ENCODE measurements at regions not wholly inside any gene's neighbourhood (a gene's known extent, or its start where the extent isn't known, plus 50 kb on each side); places are given as distances from the start of the nearest gene placed in this dataset.
A peak's percentile ranks its signal among the peaks of the same experiment; 100 is the strongest.
"Not testable (repeated sequence)": the region's sequence is repeated elsewhere in the genome, so short reads cannot be mapped to it uniquely, and the experiment has no call there.

- intact Hi-C loops (cut with DNase I); H3K9me3 ChIP-seq (ENCODE audit: control insufficient read depth, low read length); H3K4me3 ChIP-seq (ENCODE audit: low read length in 2 of 2); H3K27me3 ChIP-seq (ENCODE audit: control insufficient read depth in 1 of 2, insufficient read depth in 2 of 2, low read length in 1 of 2); H3K27ac ChIP-seq (ENCODE audit: low read depth in 1 of 2, low read length in 2 of 2); H3K36me3 ChIP-seq (ENCODE audit: control insufficient read depth in 1 of 2, insufficient read depth in 2 of 2, low read length in 1 of 2); ATAC-seq (ENCODE audit: low FRiP score); H3K4me1 ChIP-seq (ENCODE audit: control insufficient read depth in 1 of 2, insufficient read depth in 2 of 2, low read length in 2 of 2): not testable (repeated sequence)
- peak in 1 of 2 donors; percentile 26 for DNase-seq
- 91 to 93% methylated on average over 26 to 38 of the region's 38 CpGs for WGBS, 2 donors
Observed at GRCh38 chr5:19142713-19143414, 845.1 kb downstream of the CDH18 start.

DNA sequence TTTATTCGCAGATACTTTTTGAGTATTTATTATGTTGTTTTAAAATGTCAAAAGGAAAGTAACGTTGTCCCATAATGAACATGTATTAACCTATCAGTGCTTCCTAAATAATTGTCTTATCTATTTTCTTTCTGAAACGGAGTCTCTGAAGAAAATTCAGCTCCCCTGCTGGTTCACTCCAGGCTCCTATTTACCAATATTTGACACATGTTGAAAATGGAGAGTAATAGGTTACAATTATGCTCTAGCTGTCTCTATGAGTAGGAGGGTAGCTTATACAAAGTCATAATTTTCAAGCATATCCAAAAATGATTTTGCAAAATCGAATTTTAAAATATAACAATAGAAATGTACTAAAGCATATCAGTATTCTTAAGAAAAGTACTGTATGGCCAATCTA, 844.1 kb downstream of the CDH18 start:
- WGBS, 2 donors, result 59 to 62% methylated on average over 4 of the region's 4 CpGs
- intact Hi-C loops (cut with DNase I), result no loop called here

DNA sequence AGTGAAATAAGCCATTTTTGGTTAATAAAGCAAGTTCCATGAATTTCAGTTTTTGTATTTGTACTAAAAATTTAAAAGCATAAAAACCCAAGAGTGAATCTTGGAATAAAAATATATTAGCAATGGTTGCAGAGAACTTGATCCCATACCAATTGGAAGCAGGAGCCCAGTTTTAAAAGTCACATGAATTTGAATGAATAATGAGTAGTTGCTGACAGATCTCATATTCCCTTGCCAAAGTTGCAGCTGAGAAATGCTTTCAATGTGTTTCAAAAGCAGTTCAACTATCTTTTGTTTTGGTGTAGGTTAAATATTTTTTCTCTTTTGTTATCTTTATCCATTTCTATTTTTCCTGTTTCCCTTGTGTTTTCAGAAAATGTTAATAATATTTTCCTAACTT, 818.6 kb downstream of the CDH18 start:
- H3K27ac ChIP-seq (ENCODE audit: low read depth in 1 of 2, low read length in 2 of 2), result no peak overlapping the region
- no peak for ATAC-seq (ENCODE audit: low FRiP score)
- no peaks in the 10 kb centered on the region for H3K9me3 ChIP-seq (ENCODE audit: control insufficient read depth, low read length)
- H3K4me3 ChIP-seq (ENCODE audit: low read length in 2 of 2), result no peak overlapping the region
- H3K27me3 ChIP-seq (ENCODE audit: control insufficient read depth in 1 of 2, insufficient read depth in 2 of 2, low read length in 1 of 2), result no peaks in the 10 kb centered on the region
- H3K4me1 ChIP-seq (ENCODE audit: control insufficient read depth in 1 of 2, insufficient read depth in 2 of 2, low read length in 2 of 2), result no peaks in the 10 kb centered on the region
- intact Hi-C loops (cut with DNase I), result no loop called here
- H3K36me3 ChIP-seq (ENCODE audit: control insufficient read depth in 1 of 2, insufficient read depth in 2 of 2, low read length in 1 of 2), result no peaks in the 10 kb centered on the region
- no peak for DNase-seq

More for the DNA sequence above, 844.1 kb downstream of the CDH18 start:
- H3K36me3 ChIP-seq (ENCODE audit: control insufficient read depth in 1 of 2, insufficient read depth in 2 of 2, low read length in 1 of 2), result no peaks in the 10 kb centered on the region
- ATAC-seq (ENCODE audit: low FRiP score), result no peak
- no peak for DNase-seq
- H3K9me3 ChIP-seq (ENCODE audit: control insufficient read depth, low read length), result no peaks in the 10 kb centered on the region
- no peaks in the 10 kb centered on the region for H3K4me1 ChIP-seq (ENCODE audit: control insufficient read depth in 1 of 2, insufficient read depth in 2 of 2, low read length in 2 of 2)
- no peak overlapping the region for H3K4me3 ChIP-seq (ENCODE audit: low read length in 2 of 2)
- no peak overlapping the region for H3K27ac ChIP-seq (ENCODE audit: low read depth in 1 of 2, low read length in 2 of 2)
- H3K27me3 ChIP-seq (ENCODE audit: control insufficient read depth in 1 of 2, insufficient read depth in 2 of 2, low read length in 1 of 2), result no peaks in the 10 kb centered on the region

GRCh38 chr5:19172926-19173470, 815.0 kb downstream of the CDH18 start:
- Histone ChIP-seq H3K36me3 (ENCODE audit: control insufficient read depth in 1 of 2, insufficient read depth in 2 of 2, low read length in 1 of 2) (no peaks in the 10 kb centered on the region), H3K4me1 (ENCODE audit: control insufficient read depth in 1 of 2, insufficient read depth in 2 of 2, low read length in 2 of 2) (no peaks in the 10 kb centered on the region), H3K9me3 (ENCODE audit: control insufficient read depth, low read length) (no peaks in the 10 kb centered on the region), H3K27ac (ENCODE audit: low read depth in 1 of 2, low read length in 2 of 2) (no peak overlapping the region), H3K27me3 (ENCODE audit: control insufficient read depth in 1 of 2, insufficient read depth in 2 of 2, low read length in 1 of 2) (no peaks in the 10 kb centered on the region), H3K4me3 (ENCODE audit: low read length in 2 of 2) (no peak overlapping the region)
- DNase-seq (no peak), ATAC-seq (ENCODE audit: low FRiP score) (no peak)
- WGBS, 2 donors, result 69 to 73% methylated on average over 6 of the region's 6 CpGs
- intact Hi-C loops (cut with DNase I), result no loop called here

GRCh38 chr5:19175776-19176570, 812.0 kb downstream of the CDH18 start:
- intact Hi-C loops (cut with DNase I), result no loop called here
- Histone ChIP-seq H3K36me3 (ENCODE audit: control insufficient read depth in 1 of 2, insufficient read depth in 2 of 2, low read length in 1 of 2) (no peaks in the 10 kb centered on the region), H3K27me3 (ENCODE audit: control insufficient read depth in 1 of 2, insufficient read depth in 2 of 2, low read length in 1 of 2) (no peaks in the 10 kb centered on the region), H3K4me3 (ENCODE audit: low read length in 2 of 2) (no peak overlapping the region), H3K4me1 (ENCODE audit: control insufficient read depth in 1 of 2, insufficient read depth in 2 of 2, low read length in 2 of 2) (no peaks in the 10 kb centered on the region), H3K27ac (ENCODE audit: low read depth in 1 of 2, low read length in 2 of 2) (no peak overlapping the region), H3K9me3 (ENCODE audit: control insufficient read depth, low read length) (no peaks in the 10 kb centered on the region)
- 37 to 38% methylated on average over 3 of the region's 3 CpGs for WGBS, 2 donors
- DNase-seq (no peak), ATAC-seq (ENCODE audit: low FRiP score) (no peak)

DNA sequence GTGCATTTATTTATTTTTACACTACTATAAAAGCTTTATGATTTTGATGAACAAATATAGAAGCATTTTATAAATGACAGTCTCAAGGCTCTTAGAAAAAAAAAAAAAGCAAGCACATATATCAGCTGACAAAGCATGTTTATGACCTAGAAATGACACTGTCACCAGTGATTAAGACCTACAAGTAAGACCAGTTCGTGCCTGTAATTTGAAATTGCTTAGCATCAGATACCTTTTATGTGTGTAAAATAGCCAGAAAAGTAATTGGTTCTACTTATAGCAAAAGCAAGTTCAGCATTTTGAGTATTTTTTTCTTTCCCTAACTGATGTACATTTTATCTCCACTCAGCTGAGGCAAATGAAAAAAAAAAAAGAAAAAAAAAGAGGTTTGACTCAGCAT, 808.4 kb downstream of the CDH18 start:
- Histone ChIP-seq H3K9me3 (ENCODE audit: control insufficient read depth, low read length) (no peaks in the 10 kb centered on the region), H3K4me1 (ENCODE audit: control insufficient read depth in 1 of 2, insufficient read depth in 2 of 2, low read length in 2 of 2) (no peaks in the 10 kb centered on the region), H3K27ac (ENCODE audit: low read depth in 1 of 2, low read length in 2 of 2) (no peak overlapping the region), H3K36me3 (ENCODE audit: control insufficient read depth in 1 of 2, insufficient read depth in 2 of 2, low read length in 1 of 2) (no peaks in the 10 kb centered on the region), H3K27me3 (ENCODE audit: control insufficient read depth in 1 of 2, insufficient read depth in 2 of 2, low read length in 1 of 2) (no peaks in the 10 kb centered on the region), H3K4me3 (ENCODE audit: low read length in 2 of 2) (no peak overlapping the region)
- intact Hi-C loops (cut with DNase I), result no loop called here
- 3 to 8% methylated on average over 1 of the region's 1 CpG for WGBS, 2 donors
- ATAC-seq (ENCODE audit: low FRiP score), result no peak
- DNase-seq, result no peak

- intact Hi-C loops (cut with DNase I), result no loop called here
- WGBS, 2 donors, result 48 to 50% methylated on average over 2 of the region's 2 CpGs
- no peaks in the 10 kb centered on the region for H3K4me1 ChIP-seq (ENCODE audit: control insufficient read depth in 1 of 2, insufficient read depth in 2 of 2, low read length in 2 of 2)
- H3K27ac ChIP-seq (ENCODE audit: low read depth in 1 of 2, low read length in 2 of 2), result no peak overlapping the region
- DNase-seq (no peak), ATAC-seq (ENCODE audit: low FRiP score) (no peak)
- no peaks in the 10 kb centered on the region for H3K36me3 ChIP-seq (ENCODE audit: control insufficient read depth in 1 of 2, insufficient read depth in 2 of 2, low read length in 1 of 2)
- H3K27me3 ChIP-seq (ENCODE audit: control insufficient read depth in 1 of 2, insufficient read depth in 2 of 2, low read length in 1 of 2), result peaks cover 0 to 1% of the 10 kb centered on the region in 2 donors
- peaks cover 2% of the 10 kb centered on the region for H3K9me3 ChIP-seq (ENCODE audit: control insufficient read depth, low read length)
- H3K4me3 ChIP-seq (ENCODE audit: low read length in 2 of 2), result no peak overlapping the region
Observed at GRCh38 chr5:19189176-19189575, 798.8 kb downstream of the CDH18 start.

DNA sequence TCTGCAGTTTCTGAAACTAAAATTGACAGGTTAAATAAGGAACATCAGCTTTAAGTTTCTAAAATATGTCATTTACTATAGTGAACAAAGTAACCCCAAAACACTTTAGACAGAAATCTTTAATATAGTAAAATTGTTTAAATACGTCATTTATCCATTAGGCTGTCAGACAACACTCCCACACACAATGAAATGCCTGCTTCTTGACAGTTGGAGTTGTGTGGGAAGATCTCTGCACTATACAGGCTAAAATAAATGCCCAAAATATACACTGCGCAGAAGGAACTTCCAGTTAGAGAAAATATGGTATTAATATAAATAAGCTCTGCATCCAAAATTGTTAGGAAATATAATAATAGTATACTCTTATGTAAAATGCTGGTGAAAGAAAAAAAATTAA, 794.4 kb downstream of the CDH18 start:
- Histone ChIP-seq H3K9me3 (ENCODE audit: control insufficient read depth, low read length) (no peaks in the 10 kb centered on the region), H3K4me1 (ENCODE audit: control insufficient read depth in 1 of 2, insufficient read depth in 2 of 2, low read length in 2 of 2) (no peaks in the 10 kb centered on the region), H3K27me3 (ENCODE audit: control insufficient read depth in 1 of 2, insufficient read depth in 2 of 2, low read length in 1 of 2) (no peaks in the 10 kb centered on the region), H3K4me3 (ENCODE audit: low read length in 2 of 2) (no peak overlapping the region), H3K36me3 (ENCODE audit: control insufficient read depth in 1 of 2, insufficient read depth in 2 of 2, low read length in 1 of 2) (no peaks in the 10 kb centered on the region), H3K27ac (ENCODE audit: low read depth in 1 of 2, low read length in 2 of 2) (no peak overlapping the region)
- WGBS, 2 donors, result 40 to 62% methylated on average over 2 of the region's 2 CpGs
- ATAC-seq (ENCODE audit: low FRiP score) (no peak), DNase-seq (no peak)
- intact Hi-C loops (cut with DNase I), result no loop called here

- Histone ChIP-seq H3K4me3 (ENCODE audit: low read length in 2 of 2) (no peak overlapping the region), H3K27me3 (ENCODE audit: control insufficient read depth in 1 of 2, insufficient read depth in 2 of 2, low read length in 1 of 2) (no peaks in the 10 kb centered on the region), H3K4me1 (ENCODE audit: control insufficient read depth in 1 of 2, insufficient read depth in 2 of 2, low read length in 2 of 2) (no peaks in the 10 kb centered on the region), H3K27ac (ENCODE audit: low read depth in 1 of 2, low read length in 2 of 2) (no peak overlapping the region), H3K9me3 (ENCODE audit: control insufficient read depth, low read length) (no peaks in the 10 kb centered on the region), H3K36me3 (ENCODE audit: control insufficient read depth in 1 of 2, insufficient read depth in 2 of 2, low read length in 1 of 2) (no peaks in the 10 kb centered on the region)
- intact Hi-C loops (cut with DNase I), result no loop called here
- no peak for ATAC-seq (ENCODE audit: low FRiP score)
- DNase-seq, result no peak
Observed at GRCh38 chr5:19196631-19197030, 791.4 kb downstream of the CDH18 start.

Data from aorta (tissue), 5 donors.